Type B pancreatic cell (in vitro differentiated cells): ENCODE measurements at regions not wholly inside any gene's neighbourhood (a gene's known extent, or its start where the extent isn't known, plus 50 kb on each side); places are given as distances from the start of the nearest gene placed in this dataset.

ENCODE experiments used
- DNase-seq: peaks from one replicate; pipeline ENCODE4 v3.0.0; 2021; ENCODE audit warnings: mixed read lengths; ENCODE audit not compliant: unreplicated experiment; ENCODE audit errors: extremely low spot score
- H3K27ac Mint-ChIP-seq: 2 replicates; pipeline ENCODE4 v1.8.0; 2021; ENCODE audit warnings: mild to moderate bottlenecking, mixed read lengths
- H3K27me3 Mint-ChIP-seq: 2 replicates; pipeline ENCODE4 v1.8.0; 2021; ENCODE audit warnings: mixed read lengths
- H3K36me3 Mint-ChIP-seq: 2 replicates; pipeline ENCODE4 v1.8.0; 2021; ENCODE audit warnings: mixed read lengths
- H3K4me1 Mint-ChIP-seq: one replicate; pipeline ENCODE4 v1.8.0; 2021; ENCODE audit warnings: mixed read lengths; ENCODE audit not compliant: unreplicated experiment
- H3K4me3 Mint-ChIP-seq: 2 replicates; pipeline ENCODE4 v1.8.0; 2021; ENCODE audit warnings: mild to moderate bottlenecking, mixed read lengths
- H3K9me3 Mint-ChIP-seq: 2 replicates; pipeline ENCODE4 v1.8.0; 2021; ENCODE audit warnings: mixed read lengths
- TF ChIP-seq, protein P1 (sequence below): fragments of 200-600 bp; sonication (generic); conservative IDR thresholded peaks from 2 replicates; pipeline ENCODE4 v1.5.0; 2021; ENCODE audit warnings: antibody characterized with exemption, mild to moderate bottlenecking

GRCh38 chr17:5877366-5877765 lies 192.8 kb upstream of the WSCD1 start:
- H3K4me3 Mint-ChIP-seq: no peak overlapping the region
- TF ChIP-seq, protein P1, sequence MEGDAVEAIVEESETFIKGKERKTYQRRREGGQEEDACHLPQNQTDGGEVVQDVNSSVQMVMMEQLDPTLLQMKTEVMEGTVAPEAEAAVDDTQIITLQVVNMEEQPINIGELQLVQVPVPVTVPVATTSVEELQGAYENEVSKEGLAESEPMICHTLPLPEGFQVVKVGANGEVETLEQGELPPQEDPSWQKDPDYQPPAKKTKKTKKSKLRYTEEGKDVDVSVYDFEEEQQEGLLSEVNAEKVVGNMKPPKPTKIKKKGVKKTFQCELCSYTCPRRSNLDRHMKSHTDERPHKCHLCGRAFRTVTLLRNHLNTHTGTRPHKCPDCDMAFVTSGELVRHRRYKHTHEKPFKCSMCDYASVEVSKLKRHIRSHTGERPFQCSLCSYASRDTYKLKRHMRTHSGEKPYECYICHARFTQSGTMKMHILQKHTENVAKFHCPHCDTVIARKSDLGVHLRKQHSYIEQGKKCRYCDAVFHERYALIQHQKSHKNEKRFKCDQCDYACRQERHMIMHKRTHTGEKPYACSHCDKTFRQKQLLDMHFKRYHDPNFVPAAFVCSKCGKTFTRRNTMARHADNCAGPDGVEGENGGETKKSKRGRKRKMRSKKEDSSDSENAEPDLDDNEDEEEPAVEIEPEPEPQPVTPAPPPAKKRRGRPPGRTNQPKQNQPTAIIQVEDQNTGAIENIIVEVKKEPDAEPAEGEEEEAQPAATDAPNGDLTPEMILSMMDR: no peak

DNA sequence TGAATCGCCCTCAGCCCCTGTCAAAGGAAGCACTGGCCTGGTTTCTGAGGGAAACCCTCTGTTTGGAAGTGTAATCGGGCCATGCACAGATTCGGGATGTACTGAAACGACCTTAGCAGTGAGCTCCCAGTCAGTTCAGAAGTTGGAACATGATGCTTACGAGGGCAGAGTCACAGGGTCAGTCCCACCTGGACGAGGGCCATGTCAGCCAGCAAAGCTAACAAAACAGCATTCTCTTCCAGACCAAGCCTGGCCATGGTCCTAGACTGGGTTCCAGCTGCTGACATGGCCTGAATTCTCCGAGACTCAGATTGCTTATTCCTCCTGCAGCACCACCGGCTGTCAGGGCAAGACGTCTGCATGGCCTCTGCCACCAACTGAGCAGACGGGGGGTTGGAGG lies 192.2 kb upstream of the WSCD1 start:
- TF ChIP-seq, protein P1: no peak
- peaks cover 7% of the 10 kb centered on the region for H3K4me1 Mint-ChIP-seq
- H3K36me3 Mint-ChIP-seq: no peaks in the 10 kb centered on the region
- no peak overlapping the region for H3K4me3 Mint-ChIP-seq
- peaks cover 29% of the 10 kb centered on the region for H3K27me3 Mint-ChIP-seq
- DNase-seq: no peak
- H3K9me3 Mint-ChIP-seq: no peaks in the 10 kb centered on the region
- H3K27ac Mint-ChIP-seq: no peak overlapping the region

More at GRCh38 chr17:5877366-5877765, 192.8 kb upstream of the WSCD1 start:
- Mint-ChIP-seq H3K36me3 (no peaks in the 10 kb centered on the region), H3K9me3 (no peaks in the 10 kb centered on the region), H3K27ac (no peak overlapping the region), H3K4me1 (peaks cover 3% of the 10 kb centered on the region), H3K27me3 (peaks cover 31% of the 10 kb centered on the region)
- DNase-seq: no peak

- H3K36me3 Mint-ChIP-seq: no peaks in the 10 kb centered on the region
- peaks cover 19% of the 10 kb centered on the region for H3K27me3 Mint-ChIP-seq
- no peak for DNase-seq
- no peak overlapping the region for H3K27ac Mint-ChIP-seq
- H3K4me3 Mint-ChIP-seq: no peak overlapping the region
- H3K4me1 Mint-ChIP-seq: peaks cover 12% of the 10 kb centered on the region
- TF ChIP-seq, protein P1: no peak
- peaks cover 5% of the 10 kb centered on the region for H3K9me3 Mint-ChIP-seq
Observed at GRCh38 chr17:5881849-5882248, 188.3 kb upstream of the WSCD1 start.

DNA sequence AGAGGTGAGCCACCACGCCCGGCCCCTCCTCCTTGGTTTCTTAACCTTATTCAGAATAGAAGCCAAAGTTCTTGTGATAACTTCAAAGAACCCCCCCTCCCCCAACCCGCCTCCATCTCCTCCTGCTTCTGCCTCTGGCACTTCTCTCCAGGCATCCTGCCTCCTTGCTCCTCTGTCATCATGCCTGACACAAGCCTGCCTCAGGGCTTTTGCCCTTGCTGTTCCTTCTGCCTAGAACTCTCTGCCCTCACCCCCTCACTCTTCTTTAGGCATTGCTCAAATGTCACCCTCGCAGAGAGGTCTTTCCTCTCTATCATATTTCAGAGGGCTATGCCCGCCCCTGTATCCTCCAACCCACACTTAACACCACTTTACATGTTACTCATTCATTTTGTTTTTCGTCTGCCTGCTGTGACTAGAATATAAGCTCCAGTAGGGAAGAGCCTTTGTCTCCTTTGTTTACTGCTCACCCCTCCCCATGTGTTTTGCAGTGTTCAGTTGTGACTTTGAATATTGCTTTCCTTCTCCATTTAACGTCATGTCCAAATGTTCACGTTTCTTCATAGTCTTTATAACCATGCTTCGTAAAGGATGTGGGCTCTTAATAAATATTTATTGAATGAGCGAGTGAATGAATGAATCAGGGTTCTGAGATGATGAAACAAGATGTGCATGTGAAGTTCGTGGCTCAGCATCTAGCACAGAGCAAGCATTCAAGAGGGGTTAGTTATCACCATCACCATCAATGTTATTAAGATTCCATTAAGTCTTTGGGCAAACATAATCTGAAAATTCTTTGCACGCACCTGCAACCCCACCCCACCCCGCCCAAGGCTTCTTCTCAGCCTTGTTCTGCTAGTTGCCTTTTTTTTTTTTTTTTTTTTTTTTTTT lies 186.2 kb upstream of the WSCD1 start:
- Mint-ChIP-seq H3K36me3 (no peaks in the 10 kb centered on the region), H3K4me1 (peaks cover 12% of the 10 kb centered on the region), H3K27me3 (peaks cover 14% of the 10 kb centered on the region), H3K9me3 (peaks cover 5% of the 10 kb centered on the region), H3K4me3 (peak overlapping the region; percentile 0), H3K27ac (peak overlapping the region; percentile 86)
- TF ChIP-seq, protein P1: no peak
- DNase-seq: no peak

- H3K4me1 Mint-ChIP-seq: peaks cover 12% of the 10 kb centered on the region
- H3K4me3 Mint-ChIP-seq: no peak overlapping the region
- H3K9me3 Mint-ChIP-seq: peaks cover 5% of the 10 kb centered on the region
- peaks cover 13% of the 10 kb centered on the region for H3K27me3 Mint-ChIP-seq
- TF ChIP-seq, protein P1: no peak
- no peaks in the 10 kb centered on the region for H3K36me3 Mint-ChIP-seq
- no peak overlapping the region for H3K27ac Mint-ChIP-seq
- DNase-seq: no peak
Observed at GRCh38 chr17:5885336-5885735, 184.8 kb upstream of the WSCD1 start.
